D721Med (cell line): ENCODE measurements at regions not wholly inside any gene's neighbourhood (a gene's known extent, or its start where the extent isn't known, plus 50 kb on each side); places are given as distances from the start of the nearest gene placed in this dataset.

Source experiments
- DNase-seq: peaks from one replicate; pipeline ENCODE4 v3.0.0; 2011; ENCODE audit warnings: low spot score; ENCODE audit not compliant: insufficient read length
- FAIRE-seq: peaks from 2 replicates; lab custom pipeline; 2011; peaks lifted over from hg19 to GRCh38; lab: Jason Lieb, UNC
- TF ChIP-seq, protein P1 (sequence below): IDR thresholded peaks from 2 replicates; pipeline ENCODE4 v1.5.1; 2012; ENCODE audit warnings: mild to moderate bottlenecking, control low read depth; ENCODE audit not compliant: insufficient read depth; ENCODE audit errors: missing control alignments

DNA sequence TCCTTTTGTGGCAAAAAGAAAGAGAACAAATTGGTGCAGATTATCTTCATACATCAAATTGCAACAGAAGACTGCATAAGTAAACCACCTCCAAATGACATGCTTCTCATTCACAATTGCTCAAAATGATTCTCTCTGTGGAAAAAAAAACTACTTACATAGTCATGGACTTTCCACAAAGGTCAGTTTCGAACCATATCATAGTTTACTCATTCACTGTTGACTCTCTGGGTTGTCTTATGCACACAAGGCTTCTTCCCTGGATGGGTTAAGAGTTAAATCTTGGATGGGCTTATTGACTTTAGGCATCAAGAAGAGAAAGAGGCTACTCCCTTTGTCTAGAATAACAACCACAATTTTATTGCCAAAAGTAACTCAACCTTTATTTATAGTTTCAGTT lies 91.3 kb upstream of the RAB27B start:
- DNase-seq (no peak), FAIRE-seq (peak; percentile 99)
- TF ChIP-seq, protein P1, sequence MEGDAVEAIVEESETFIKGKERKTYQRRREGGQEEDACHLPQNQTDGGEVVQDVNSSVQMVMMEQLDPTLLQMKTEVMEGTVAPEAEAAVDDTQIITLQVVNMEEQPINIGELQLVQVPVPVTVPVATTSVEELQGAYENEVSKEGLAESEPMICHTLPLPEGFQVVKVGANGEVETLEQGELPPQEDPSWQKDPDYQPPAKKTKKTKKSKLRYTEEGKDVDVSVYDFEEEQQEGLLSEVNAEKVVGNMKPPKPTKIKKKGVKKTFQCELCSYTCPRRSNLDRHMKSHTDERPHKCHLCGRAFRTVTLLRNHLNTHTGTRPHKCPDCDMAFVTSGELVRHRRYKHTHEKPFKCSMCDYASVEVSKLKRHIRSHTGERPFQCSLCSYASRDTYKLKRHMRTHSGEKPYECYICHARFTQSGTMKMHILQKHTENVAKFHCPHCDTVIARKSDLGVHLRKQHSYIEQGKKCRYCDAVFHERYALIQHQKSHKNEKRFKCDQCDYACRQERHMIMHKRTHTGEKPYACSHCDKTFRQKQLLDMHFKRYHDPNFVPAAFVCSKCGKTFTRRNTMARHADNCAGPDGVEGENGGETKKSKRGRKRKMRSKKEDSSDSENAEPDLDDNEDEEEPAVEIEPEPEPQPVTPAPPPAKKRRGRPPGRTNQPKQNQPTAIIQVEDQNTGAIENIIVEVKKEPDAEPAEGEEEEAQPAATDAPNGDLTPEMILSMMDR, result no peak

DNA sequence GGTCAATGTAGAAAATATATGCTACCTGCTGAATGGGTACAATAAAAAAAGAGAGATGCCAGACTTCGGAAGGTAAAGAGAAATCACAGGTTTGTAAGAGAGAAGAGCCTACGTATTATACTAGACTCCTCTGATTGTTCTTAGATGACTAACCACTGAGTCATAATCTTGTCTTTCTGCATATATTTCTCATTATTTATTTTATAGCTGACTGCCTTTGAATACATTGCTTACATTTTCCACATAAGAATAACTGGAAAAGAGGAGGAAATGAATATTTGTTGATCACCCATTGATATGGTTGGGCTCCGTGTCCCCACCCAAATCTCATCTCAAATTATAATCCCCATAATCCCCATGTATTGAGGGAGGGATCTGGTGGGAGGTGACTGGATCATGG lies 90.3 kb upstream of the RAB27B start:
- FAIRE-seq (no peak), DNase-seq (no peak)
- TF ChIP-seq, protein P1, result no peak

DNA sequence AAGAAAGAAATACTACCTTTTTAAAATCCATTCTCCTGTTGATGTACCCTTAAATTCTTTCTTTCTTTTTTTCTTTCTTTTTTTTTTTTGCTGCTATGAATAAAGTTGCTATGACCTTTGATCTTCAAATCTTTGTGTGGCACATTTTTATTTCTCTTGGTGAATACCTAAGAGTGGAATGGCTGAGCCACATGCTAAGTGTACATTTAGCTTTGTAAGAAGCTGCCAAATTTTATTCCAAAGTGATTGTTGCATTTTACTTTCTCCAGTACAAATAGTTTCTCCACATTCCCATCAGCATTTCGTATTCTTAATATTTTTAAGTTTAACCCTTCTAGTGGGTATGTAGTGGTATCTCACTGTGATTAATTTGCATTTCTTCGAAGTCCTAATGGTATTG lies 88.8 kb upstream of the RAB27B start:
- TF ChIP-seq, protein P1, result no peak
- DNase-seq, result no peak
- FAIRE-seq, result peak; percentile 94

DNA sequence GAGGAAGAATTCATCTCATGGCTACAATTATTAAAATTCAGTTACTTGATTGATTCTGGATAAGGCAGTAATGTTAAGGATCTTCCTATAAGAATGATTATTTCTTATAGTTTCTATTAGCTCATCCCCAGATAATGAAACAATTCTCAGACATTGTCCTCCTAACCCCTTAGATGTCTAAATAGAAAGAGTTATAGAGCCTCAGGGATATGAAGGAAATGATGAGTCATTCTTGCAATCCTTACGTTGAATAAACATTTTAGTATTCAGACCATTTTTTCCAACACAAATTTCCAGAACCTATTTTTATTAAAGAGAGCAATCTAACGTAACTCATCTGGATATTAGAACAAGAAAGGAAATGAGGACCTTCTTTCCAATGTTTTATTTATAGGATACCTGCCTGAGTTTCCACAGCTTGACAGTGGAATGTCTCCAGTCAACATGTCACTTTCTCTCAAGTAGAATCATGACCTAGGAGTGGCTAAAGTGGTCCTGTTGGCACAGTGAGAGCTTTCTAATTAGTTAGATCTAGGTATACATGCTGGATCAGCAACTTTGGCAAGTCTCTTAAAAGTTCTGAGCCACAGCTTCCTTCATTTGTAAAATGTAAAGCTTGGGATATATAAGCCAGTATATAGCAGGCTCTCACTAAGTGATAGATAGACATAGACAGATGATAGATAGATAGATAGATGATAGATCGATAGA lies 88.0 kb upstream of the RAB27B start:
- TF ChIP-seq, protein P1, result no peak
- FAIRE-seq (peak; percentile 96), DNase-seq (no peak)

DNA sequence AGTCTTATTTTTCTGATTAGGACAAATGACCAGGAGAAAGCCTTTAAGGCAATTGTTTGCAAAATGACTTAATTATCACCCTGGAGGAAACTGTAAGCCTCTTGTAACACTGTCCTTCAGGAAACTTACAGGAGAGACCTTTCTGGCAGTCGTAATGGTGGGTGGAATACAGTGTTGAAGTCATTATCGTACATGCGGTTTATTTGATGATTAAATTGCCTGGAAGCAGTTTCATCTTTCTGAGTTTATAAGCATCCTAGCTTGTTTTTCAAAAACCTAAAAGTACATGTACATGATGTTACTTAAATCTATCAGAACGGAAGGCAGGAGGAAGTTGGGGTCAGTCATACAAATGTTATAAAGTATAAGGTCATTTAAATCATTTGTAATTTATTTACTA lies 86.2 kb upstream of the RAB27B start:
- peak; percentile 86 for FAIRE-seq

DNA sequence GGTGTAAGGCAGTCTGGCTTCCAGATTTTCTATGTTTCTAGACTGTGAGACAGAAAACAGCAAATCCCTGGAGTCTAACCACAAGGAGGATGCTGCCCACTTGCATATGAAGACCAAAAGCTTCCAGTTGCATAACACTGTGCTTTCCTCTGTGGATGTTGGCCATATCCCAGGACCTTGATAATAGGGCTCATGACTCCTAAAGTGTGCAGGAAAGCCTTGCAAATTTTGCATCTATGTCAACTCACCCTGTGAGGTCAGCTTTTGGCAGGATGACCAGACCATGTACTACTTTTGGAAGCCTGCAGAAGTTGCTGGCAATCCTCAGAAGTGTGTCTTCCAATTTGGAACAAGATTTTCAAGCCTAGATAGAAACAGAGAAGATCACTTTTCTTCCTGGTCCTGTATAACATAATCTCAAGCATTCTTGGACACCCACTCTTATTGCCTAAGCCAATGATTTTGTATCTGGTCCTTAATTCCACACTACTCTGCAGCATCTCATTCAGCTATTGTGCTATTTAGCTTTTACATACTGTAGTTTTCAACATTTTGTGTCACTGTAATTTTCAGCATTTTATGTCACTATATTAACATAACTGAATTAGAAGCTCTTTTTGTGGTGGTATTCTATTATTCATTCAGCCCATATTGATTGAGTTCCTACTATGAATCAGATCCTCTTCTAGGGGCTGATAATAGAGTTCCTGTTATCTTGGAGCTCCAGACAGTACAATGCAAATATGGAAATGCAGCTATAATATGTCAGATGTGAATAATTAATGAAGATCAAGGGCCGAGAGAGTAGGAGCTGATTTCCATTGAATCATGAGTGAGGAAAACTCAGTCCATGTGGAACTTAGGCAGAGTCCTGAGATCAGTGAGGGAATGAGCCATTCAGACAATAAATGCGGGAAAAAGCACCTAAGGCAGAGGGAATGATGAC lies 85.3 kb upstream of the RAB27B start:
- FAIRE-seq, result peak; percentile 97
- TF ChIP-seq, protein P1, result no peak
- no peak for DNase-seq

More for the DNA sequence above, 86.2 kb upstream of the RAB27B start:
- TF ChIP-seq, protein P1, result no peak
- no peak for DNase-seq

DNA sequence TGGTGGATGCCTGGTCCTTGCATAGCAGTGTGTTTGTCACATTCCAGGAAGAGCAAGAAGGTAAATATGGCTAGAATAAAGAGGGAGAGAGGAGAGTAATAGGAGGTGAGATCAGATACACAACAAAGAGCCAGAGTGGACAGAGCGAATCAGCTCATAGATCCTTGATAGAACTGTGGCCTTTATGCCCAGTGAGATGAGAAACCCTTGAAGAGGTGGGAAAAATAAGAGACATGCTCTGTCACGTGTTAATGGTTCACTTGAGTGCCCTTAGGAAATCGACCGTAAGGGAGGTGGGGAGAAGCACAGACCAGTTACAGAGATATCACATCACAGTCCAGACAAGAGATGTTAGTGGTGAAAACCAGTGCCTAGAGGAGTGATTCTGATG lies 84.7 kb upstream of the RAB27B start:
- TF ChIP-seq, protein P1, result no peak
- FAIRE-seq (no peak), DNase-seq (no peak)
